OCI-LY3 (cell line): ENCODE measurements at regions not wholly inside any gene's neighbourhood (a gene's known extent, or its start where the extent isn't known, plus 50 kb on each side); places are given as distances from the start of the nearest gene placed in this dataset.

Experiments used
- H2AFZ ChIP-seq: fragments of 200-600, 300-600 bp; shearing (Covaris generic); 2 replicates; pipeline ENCODE4 v1.6.0; 2014; ENCODE audit warnings: antibody characterized with exemption, low read depth, low read length
- H3K27ac ChIP-seq: fragments of 200-600, 300-600 bp; sonication (generic); 2 replicates; pipeline ENCODE4 v1.5.1; 2014; ENCODE audit warnings: mild to moderate bottlenecking, low read length, moderate library complexity, mixed read lengths
- H3K27me3 ChIP-seq: fragments of 200-600, 300-600 bp; sonication (generic); 2 replicates; pipeline ENCODE4 v1.6.1; 2014; ENCODE audit warnings: low read depth, low read length, mixed read lengths
- H3K36me3 ChIP-seq: fragments of 200-600, 300-600 bp; sonication (generic); replicated peaks from 2 replicates; pipeline ENCODE3; 2014; ENCODE audit warnings: low read depth, low read length, mixed read lengths
- H3K4me1 ChIP-seq: fragments of 300-600, 200-600 bp; sonication (generic); 2 replicates; pipeline ENCODE4 v1.6.1; 2014; ENCODE audit warnings: low read length, mixed read lengths
- H3K4me2 ChIP-seq: fragments of 200-600, 300-600 bp; sonication (generic); 2 replicates; pipeline ENCODE4 v1.6.1; 2014; ENCODE audit warnings: low read length, mixed read lengths
- H3K4me3 ChIP-seq: fragments of 300-600, 200-600 bp; sonication (generic); 2 replicates; pipeline ENCODE4 v1.5.1; 2014; ENCODE audit warnings: antibody characterized with exemption, mild to moderate bottlenecking, low read length, moderate library complexity
- H3K79me2 ChIP-seq: fragments of 300-600, 200-600 bp; shearing (Covaris generic); 2 replicates; pipeline ENCODE4 v1.6.1; 2014; ENCODE audit warnings: mild to moderate bottlenecking, low read length, mixed read lengths
- H3K9ac ChIP-seq: fragments of 300-600, 200-600 bp; shearing (Covaris generic); 2 replicates; pipeline ENCODE4 v1.6.0; 2014; ENCODE audit warnings: mild to moderate bottlenecking, low read length, moderate library complexity
- H3K9me3 ChIP-seq: fragments of 200-600, 300-600 bp; shearing (Covaris generic); 2 replicates; pipeline ENCODE4 v1.6.1; 2014; ENCODE audit warnings: low read length, mixed read lengths; ENCODE audit not compliant: insufficient read depth
- H4K20me1 ChIP-seq: fragments of 200-600, 300-600 bp; sonication (generic); 2 replicates; pipeline ENCODE4 v1.6.1; 2016; ENCODE audit warnings: low read length, mixed read lengths; ENCODE audit not compliant: insufficient read depth
- CTCF ChIP-seq: fragments of 200-600, 300-600 bp; sonication (generic); IDR thresholded peaks from 2 replicates; pipeline ENCODE4 v1.5.1; 2014; ENCODE audit warnings: antibody characterized with exemption, low read length, low read depth
- EZH2phosphoT487 ChIP-seq: fragments of 200-600 bp; shearing (Covaris generic); IDR thresholded peaks from 2 replicates; pipeline ENCODE4 v1.6.1; 2018; ENCODE audit warnings: antibody characterized with exemption, mixed run types, low read depth

GRCh38 chr5:5795074-5795771 is 372.7 kb downstream of the ICE1 start:
- Histone ChIP-seq H3K36me3 (no peaks in the 10 kb centered on the region), H3K79me2 (no peaks in the 10 kb centered on the region), H3K4me2 (no peak overlapping the region), H3K27ac (no peak overlapping the region), H3K4me1 (no peaks in the 10 kb centered on the region), H3K9me3 (no peaks in the 10 kb centered on the region), H3K27me3 (no peaks in the 10 kb centered on the region), H4K20me1 (no peaks in the 10 kb centered on the region), H3K9ac (no peak overlapping the region), H2AFZ (no peak overlapping the region), H3K4me3 (no peak overlapping the region)
- no peak for TF ChIP-seq CTCF
- no peak for TF ChIP-seq EZH2phosphoT487

DNA sequence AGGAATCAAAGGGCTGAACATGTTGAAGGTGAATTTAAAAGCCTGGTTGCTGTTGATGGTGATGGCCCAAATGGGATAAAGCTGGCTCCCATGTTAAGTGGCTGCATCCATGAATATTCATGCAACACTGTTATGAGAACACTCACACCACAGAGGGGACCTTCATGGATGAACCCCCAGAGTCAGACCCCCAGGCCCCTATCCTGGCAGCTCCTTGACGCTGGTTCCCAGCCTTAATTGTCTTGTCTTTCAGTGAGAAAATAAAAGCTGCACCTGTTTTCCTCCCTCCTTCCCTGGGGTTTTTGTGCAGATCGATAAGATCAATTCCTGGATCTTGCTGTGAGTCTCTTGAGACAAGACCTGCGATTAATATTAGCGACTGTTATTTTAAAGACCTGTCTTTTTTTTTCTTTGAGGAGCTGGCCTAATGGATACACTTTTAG is 371.7 kb downstream of the ICE1 start:
- H3K79me2 ChIP-seq, result no peaks in the 10 kb centered on the region
- no peak for TF ChIP-seq EZH2phosphoT487
- H3K36me3 ChIP-seq, result no peaks in the 10 kb centered on the region
- H3K27ac ChIP-seq, result no peak overlapping the region
- no peak overlapping the region for H2AFZ ChIP-seq
- H3K9me3 ChIP-seq, result no peaks in the 10 kb centered on the region
- H3K9ac ChIP-seq, result no peak overlapping the region
- no peaks in the 10 kb centered on the region for H4K20me1 ChIP-seq
- no peak overlapping the region for H3K4me3 ChIP-seq
- H3K27me3 ChIP-seq, result no peaks in the 10 kb centered on the region
- no peak overlapping the region for H3K4me2 ChIP-seq
- no peaks in the 10 kb centered on the region for H3K4me1 ChIP-seq

DNA sequence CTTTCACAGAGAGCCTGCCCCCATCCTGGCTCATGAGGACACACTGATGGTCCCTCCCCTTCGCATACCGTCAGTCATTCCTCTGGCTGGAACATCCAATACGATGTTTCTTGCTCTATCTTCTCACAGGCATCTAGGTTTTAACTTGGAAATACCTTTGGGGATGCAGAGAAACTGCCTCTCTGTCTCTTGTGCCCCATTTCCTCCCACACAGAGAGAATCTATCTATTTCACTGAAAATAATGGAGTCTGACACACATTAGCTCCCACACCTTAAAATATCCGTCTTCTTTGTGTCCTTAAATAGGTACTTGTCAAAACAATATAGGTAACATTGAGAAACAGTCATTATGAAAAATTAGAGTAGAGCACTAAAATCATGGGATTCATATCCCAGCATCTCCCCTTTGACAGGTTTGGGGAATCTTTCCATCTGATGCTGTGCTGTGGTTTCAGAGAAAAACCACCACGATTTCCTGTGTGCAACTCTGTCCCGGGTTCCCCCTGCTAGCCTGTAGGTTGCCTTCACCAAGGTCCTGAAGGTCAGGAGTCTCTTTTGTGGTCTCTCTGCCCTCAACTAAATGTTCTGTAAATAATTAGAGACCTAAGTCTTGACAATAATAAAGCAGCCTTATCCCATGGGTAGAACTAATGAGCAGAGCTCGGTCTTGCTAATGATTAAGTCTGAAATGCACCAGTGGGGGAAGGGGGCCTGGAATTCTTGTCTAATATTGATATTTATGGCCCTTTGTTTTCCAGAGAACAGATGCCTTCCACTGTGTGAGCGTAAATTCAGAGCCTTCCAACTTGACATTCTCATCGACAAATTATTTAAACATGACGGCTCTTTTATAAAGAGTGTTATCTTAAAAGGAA is 371.0 kb downstream of the ICE1 start:
- no peaks in the 10 kb centered on the region for H3K36me3 ChIP-seq
- H3K9me3 ChIP-seq, result no peaks in the 10 kb centered on the region
- H3K4me3 ChIP-seq, result no peak overlapping the region
- no peaks in the 10 kb centered on the region for H3K79me2 ChIP-seq
- no peak for TF ChIP-seq EZH2phosphoT487
- TF ChIP-seq CTCF, result no peak
- H3K4me1 ChIP-seq, result no peaks in the 10 kb centered on the region
- H3K9ac ChIP-seq, result no peak overlapping the region
- no peaks in the 10 kb centered on the region for H4K20me1 ChIP-seq
- no peaks in the 10 kb centered on the region for H3K27me3 ChIP-seq
- H2AFZ ChIP-seq, result no peak overlapping the region
- H3K27ac ChIP-seq, result no peak overlapping the region
- no peak overlapping the region for H3K4me2 ChIP-seq

DNA sequence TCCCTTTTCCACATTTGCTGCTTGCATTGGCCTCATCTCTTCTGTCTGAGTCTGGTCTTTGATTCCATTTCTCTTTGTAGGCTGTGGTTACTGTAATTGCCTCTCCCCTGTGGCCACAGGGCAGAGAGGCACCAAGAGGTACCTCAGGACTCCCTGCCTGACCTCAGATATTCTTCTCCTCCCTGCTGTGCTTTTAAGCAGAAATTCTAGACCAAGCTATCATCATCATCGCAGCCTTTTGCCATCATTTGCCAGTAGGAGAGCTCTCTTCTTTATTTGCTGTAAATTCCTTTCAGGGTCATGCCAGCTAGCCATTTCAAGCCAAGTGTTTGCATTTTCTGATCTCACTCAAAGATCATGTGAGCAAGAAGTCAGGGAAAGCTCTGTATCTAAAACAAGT is 369.6 kb downstream of the ICE1 start:
- H2AFZ ChIP-seq, result no peak overlapping the region
- no peak overlapping the region for H3K4me2 ChIP-seq
- H3K27ac ChIP-seq, result no peak overlapping the region
- no peak overlapping the region for H3K9ac ChIP-seq
- H3K36me3 ChIP-seq, result no peaks in the 10 kb centered on the region
- no peaks in the 10 kb centered on the region for H3K79me2 ChIP-seq
- no peaks in the 10 kb centered on the region for H4K20me1 ChIP-seq
- no peak overlapping the region for H3K4me3 ChIP-seq
- TF ChIP-seq CTCF, result no peak
- TF ChIP-seq EZH2phosphoT487, result no peak
- no peaks in the 10 kb centered on the region for H3K4me1 ChIP-seq
- H3K9me3 ChIP-seq, result no peaks in the 10 kb centered on the region
- H3K27me3 ChIP-seq, result no peaks in the 10 kb centered on the region
